AG09309 (cell line): ENCODE measurements at regions not wholly inside any gene's neighbourhood (a gene's known extent, or its start where the extent isn't known, plus 50 kb on each side); places are given as distances from the start of the nearest gene placed in this dataset.

Source experiments
- DNase-seq: peaks from one replicate; pipeline ENCODE4 v3.0.0-alpha.2; 2010; ENCODE audit warnings: low read depth
- H3K4me3 ChIP-seq: 2 replicates; pipeline ENCODE4 v1.5.1; 2011; ENCODE audit warnings: mild to moderate bottlenecking, low read depth, low read length, moderate library complexity; ENCODE audit not compliant: control insufficient read depth
- TF ChIP-seq, protein P1 (sequence below): IDR thresholded peaks from 2 replicates; pipeline ENCODE4 v1.5.1; 2011; ENCODE audit warnings: mild to moderate bottlenecking, low read depth, low read length, inconsistent platforms; ENCODE audit not compliant: insufficient read depth, control insufficient read depth; ENCODE audit errors: missing control alignments

DNA sequence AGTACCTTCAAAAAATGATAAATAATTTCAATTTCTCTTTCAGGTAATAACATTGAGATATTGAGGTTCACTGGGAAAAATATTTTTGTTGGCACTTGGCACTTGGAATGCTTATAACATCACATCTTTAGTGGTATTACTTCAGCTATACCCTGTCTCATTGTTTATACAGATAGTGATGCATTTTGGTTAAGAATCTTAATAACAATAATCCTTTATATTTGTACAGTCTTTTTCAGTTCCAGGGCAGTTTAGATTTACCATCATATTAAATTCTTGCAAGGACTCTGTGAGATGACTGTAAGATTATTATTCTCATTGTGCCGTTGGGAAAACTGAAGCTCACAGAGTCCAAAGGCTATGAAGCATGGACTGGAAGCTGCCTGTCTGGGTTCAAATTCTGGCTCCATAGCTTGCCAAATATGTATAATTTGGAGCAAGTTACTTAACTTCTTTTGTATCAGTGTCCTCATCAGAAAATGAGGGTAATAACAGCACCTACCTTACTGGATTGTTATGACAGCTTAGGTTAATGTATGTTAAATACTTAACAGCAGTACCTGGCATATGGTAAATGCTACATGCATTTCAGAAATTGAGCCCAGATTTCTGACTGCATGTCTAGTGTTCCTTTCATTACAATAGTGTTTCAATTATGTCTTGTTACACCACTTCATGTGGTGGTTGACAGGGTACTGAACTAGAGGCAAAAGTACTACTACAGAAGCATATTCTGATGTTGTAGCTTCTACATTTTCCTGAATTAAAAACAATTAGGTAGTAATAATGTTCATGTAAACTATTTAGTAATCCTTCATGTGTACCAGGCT, 272.2 kb downstream of the PLK2 start:
- no peak overlapping the region for H3K4me3 ChIP-seq
- DNase-seq, result no peak
- TF ChIP-seq, protein P1, sequence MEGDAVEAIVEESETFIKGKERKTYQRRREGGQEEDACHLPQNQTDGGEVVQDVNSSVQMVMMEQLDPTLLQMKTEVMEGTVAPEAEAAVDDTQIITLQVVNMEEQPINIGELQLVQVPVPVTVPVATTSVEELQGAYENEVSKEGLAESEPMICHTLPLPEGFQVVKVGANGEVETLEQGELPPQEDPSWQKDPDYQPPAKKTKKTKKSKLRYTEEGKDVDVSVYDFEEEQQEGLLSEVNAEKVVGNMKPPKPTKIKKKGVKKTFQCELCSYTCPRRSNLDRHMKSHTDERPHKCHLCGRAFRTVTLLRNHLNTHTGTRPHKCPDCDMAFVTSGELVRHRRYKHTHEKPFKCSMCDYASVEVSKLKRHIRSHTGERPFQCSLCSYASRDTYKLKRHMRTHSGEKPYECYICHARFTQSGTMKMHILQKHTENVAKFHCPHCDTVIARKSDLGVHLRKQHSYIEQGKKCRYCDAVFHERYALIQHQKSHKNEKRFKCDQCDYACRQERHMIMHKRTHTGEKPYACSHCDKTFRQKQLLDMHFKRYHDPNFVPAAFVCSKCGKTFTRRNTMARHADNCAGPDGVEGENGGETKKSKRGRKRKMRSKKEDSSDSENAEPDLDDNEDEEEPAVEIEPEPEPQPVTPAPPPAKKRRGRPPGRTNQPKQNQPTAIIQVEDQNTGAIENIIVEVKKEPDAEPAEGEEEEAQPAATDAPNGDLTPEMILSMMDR, result no peak

DNA sequence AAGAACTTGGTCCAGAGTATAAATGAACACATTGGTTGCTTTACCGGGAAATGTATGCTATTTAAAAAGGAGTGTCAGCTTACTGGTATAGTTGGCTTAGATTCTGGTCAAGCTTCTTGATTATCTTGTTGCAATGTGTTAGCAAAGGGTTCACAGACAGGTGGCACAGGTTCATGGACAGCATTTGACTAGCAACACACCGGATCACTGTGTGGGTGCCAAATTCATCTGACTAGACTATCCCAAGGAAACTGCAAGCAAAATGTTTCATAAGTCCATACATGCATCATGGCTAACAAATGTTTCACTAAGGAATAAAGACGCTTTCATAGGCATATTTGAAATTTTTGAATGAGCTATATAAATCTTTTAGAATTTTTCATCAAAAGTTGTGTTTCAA, 274.1 kb downstream of the PLK2 start:
- no peak overlapping the region for H3K4me3 ChIP-seq
- no peak for DNase-seq
- TF ChIP-seq, protein P1, result no peak

DNA sequence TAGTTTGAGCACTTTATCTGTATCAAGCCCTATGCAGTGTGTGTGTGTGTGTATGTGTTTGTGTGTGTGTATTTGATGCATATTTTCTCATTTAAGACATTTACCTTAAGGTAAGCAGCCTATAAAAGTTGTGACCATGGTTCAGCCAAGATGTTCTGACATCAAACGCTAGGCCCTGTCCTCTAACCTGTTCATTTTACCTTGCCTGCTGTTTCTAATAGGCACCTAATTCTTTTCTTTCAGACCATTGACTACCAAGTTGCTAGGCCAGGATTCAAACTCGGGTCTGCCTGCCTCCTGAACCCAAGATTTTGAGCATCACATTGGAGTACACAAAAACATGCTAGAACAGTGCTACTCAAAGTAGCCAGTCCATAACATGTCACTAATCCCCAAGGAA, 274.5 kb downstream of the PLK2 start:
- H3K4me3 ChIP-seq, result no peak overlapping the region
- TF ChIP-seq, protein P1, result no peak
- no peak for DNase-seq

DNA sequence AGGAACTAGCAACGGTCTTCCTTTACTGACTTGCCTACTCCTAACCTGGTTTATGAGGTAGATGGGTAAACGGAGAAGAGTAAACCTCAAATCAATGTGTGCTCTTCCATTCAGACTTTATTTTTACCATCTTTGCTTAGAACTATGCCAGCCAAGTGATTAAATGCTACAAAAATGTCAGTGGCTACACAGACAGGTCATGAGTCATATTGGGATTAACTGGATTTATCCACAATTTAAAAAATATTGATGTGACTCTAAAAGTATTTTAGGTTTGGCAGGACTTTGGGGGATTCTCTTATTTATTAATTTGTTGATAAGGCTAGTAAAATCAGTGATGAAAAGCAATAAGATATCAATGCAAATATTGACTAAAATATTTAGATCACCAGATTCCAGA, 275.0 kb downstream of the PLK2 start:
- H3K4me3 ChIP-seq, result no peak overlapping the region
- TF ChIP-seq, protein P1, result no peak
- no peak for DNase-seq

DNA sequence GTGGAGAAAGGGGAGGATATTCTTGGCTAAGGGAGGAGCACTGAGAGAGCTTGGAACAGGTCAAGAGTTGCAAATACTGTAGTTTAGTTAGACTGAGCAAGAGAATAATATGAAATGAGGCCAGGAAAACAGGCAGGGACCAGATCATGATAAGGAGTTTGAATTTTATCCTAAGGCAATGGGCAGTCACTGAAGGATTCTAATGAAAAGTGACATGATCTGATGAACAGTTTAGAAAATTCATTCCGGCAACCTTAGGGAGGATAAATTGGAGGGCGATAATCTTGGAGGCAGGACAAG, 276.1 kb downstream of the PLK2 start:
- H3K4me3 ChIP-seq, result no peak overlapping the region
- DNase-seq, result no peak
- TF ChIP-seq, protein P1, result no peak

DNA sequence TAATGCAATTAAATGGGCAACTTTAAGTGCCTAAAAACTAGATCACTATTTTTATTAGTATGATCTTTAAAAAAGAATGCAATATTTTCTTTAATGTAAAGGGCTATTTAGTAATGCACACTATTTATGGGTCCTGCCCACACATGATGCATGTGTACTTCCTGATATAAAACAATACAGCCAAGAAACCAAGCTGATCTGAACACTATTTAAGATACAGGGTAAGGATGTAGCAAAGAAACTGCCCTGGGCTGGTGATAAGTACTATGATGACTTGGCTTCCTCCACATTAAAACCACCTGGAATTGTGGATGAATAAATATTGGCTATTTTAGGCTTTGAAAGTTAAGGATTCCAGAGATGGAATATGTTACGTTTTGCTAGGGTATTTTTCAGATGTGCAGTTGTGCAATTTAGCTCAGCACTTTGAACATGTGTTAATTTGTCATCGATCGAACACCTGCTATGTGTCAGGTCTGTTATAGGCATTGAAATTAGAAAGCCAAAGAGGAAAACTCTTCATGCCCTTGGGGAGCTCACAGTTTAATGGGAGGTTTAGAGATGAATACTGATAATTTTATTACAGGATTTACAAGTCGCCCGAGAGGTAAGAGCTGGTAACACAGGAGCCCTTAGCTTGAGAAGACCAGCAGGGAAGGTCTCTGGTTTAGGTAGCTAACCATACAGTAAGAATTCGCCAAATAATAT, 276.7 kb downstream of the PLK2 start:
- no peak for DNase-seq
- TF ChIP-seq, protein P1, result no peak
- H3K4me3 ChIP-seq, result no peak overlapping the region
